IMR-90 (cell line): ENCODE measurements at regions not wholly inside any gene's neighbourhood (a gene's known extent, or its start where the extent isn't known, plus 50 kb on each side); places are given as distances from the start of the nearest gene placed in this dataset.
A peak's percentile ranks its signal among the peaks of the same experiment; 100 is the strongest.

Experiments
- ATAC-seq: fragments of 200-7000 bp; cut with Tn5 transposase; 2 replicates; pipeline ENCODE4 v1.9.1; 2020; ENCODE audit warnings: low read depth, mild to moderate bottlenecking, moderate library complexity
- BruUV-seq: library from RNA; stranded (reverse); fragments of 400-500 nt; replicated peaks from 2 replicates; lab custom pipeline; 2021; lab: Mats Ljungman, UMichigan
- CTCF ChIA-PET: fragments of 300-600 bp; formaldehyde crosslinking; extraction: SDS; loops from one replicate; lab custom pipeline; 2021; ENCODE audit warnings: antibody characterized with exemption; lab: Yijun Ruan, JAX
- POLR2A ChIA-PET: fragments of 300-600 bp; sonication (Branson Sonifier 250); formaldehyde crosslinking; loops from one replicate; lab custom pipeline; 2022; ENCODE audit warnings: antibody characterized with exemption; ENCODE audit not compliant: unreplicated experiment; lab: Charles Lee
- DNase-seq: peaks from one replicate; pipeline ENCODE4 v3.0.0; 2013
- H2AFZ ChIP-seq: replicated peaks from 2 replicates; pipeline ENCODE3; 2013; ENCODE audit warnings: low read length, mild to moderate bottlenecking; ENCODE audit not compliant: poor library complexity
- H2AK5ac ChIP-seq: 2 replicates; pipeline ENCODE4 v1.6.1; 2013; ENCODE audit warnings: low read depth, low read length, inconsistent platforms
- H2AK9ac ChIP-seq: replicated peaks from 2 replicates; pipeline ENCODE3; 2013; ENCODE audit warnings: mild to moderate bottlenecking, low read depth, low read length, moderate library complexity; ENCODE audit not compliant: poor library complexity
- H2BK120ac ChIP-seq: 2 replicates; pipeline ENCODE4 v1.6.1; 2013; ENCODE audit warnings: low read depth, low read length, inconsistent platforms
- H2BK15ac ChIP-seq: 3 replicates; pipeline ENCODE4 v1.6.1; 2013; ENCODE audit warnings: low read depth, low read length, inconsistent platforms
- H2BK20ac ChIP-seq: 2 replicates; pipeline ENCODE4 v1.6.1; 2013; ENCODE audit warnings: low read depth, mild to moderate bottlenecking, inconsistent platforms, low read length, moderate library complexity
- H2BK5ac ChIP-seq: 2 replicates; pipeline ENCODE4 v1.6.1; 2013; ENCODE audit warnings: mild to moderate bottlenecking, low read depth, low read length, inconsistent platforms; ENCODE audit not compliant: poor library complexity, severe bottlenecking
- H3K14ac ChIP-seq: replicated peaks from 2 replicates; pipeline ENCODE4 v1.6.1; 2013; ENCODE audit warnings: low read depth, low read length, inconsistent platforms
- H3K18ac ChIP-seq: 2 replicates; pipeline ENCODE4 v1.6.1; 2013; ENCODE audit warnings: low read depth, low read length, control low read depth
- H3K23ac ChIP-seq: 2 replicates; pipeline ENCODE4 v1.6.1; 2013; ENCODE audit warnings: low read depth, low read length, inconsistent platforms
- H3K27ac ChIP-seq: 2 replicates; pipeline ENCODE4 v1.5.1; 2013; ENCODE audit warnings: mild to moderate bottlenecking, control low read depth, low read length; ENCODE audit not compliant: insufficient read depth
- H3K27me3 ChIP-seq: 2 replicates; pipeline ENCODE4 v1.6.1; 2013; ENCODE audit warnings: low read length; ENCODE audit not compliant: control insufficient read depth, insufficient read depth
- H3K36me3 ChIP-seq: 2 replicates; pipeline ENCODE4 v1.6.1; 2013; ENCODE audit warnings: low read length, mixed read lengths; ENCODE audit not compliant: control insufficient read depth, insufficient read depth
- H3K4ac ChIP-seq: 2 replicates; pipeline ENCODE4 v1.6.1; 2013; ENCODE audit warnings: low read depth, low read length, inconsistent platforms
- H3K4me1 ChIP-seq: 2 replicates; pipeline ENCODE4 v1.6.1; 2013; ENCODE audit warnings: low read length, mixed read lengths; ENCODE audit not compliant: control insufficient read depth, insufficient read depth
- H3K4me2 ChIP-seq: 2 replicates; pipeline ENCODE4 v1.6.1; 2013; ENCODE audit warnings: low read depth, mild to moderate bottlenecking, control low read depth, low read length, moderate library complexity
- H3K4me3 ChIP-seq: 2 replicates; pipeline ENCODE4 v1.5.1; 2013; ENCODE audit warnings: low read depth, mild to moderate bottlenecking, control low read depth, low read length, moderate library complexity; ENCODE audit not compliant: insufficient read depth
- H3K56ac ChIP-seq: 2 replicates; pipeline ENCODE4 v1.6.1; 2013; ENCODE audit warnings: low read length, inconsistent platforms; ENCODE audit not compliant: insufficient read depth; ENCODE audit errors: extremely low read depth
- H3K79me1 ChIP-seq, 2 experiments: 2 replicates each; pipeline ENCODE4 v1.6.1; 2013; ENCODE audit warnings: low read length in 2 of 2, inconsistent platforms in 1 of 2, low read depth in 1 of 2
- H3K9ac ChIP-seq: 2 replicates; pipeline ENCODE4 v1.6.1; 2013; ENCODE audit warnings: low read depth, low read length, control low read depth
- H3K9me1 ChIP-seq: 2 replicates; pipeline ENCODE4 v1.6.1; 2013; ENCODE audit warnings: low read length, inconsistent platforms; ENCODE audit not compliant: insufficient read depth
- H3K9me3 ChIP-seq: 2 replicates; pipeline ENCODE4 v1.6.1; 2013; ENCODE audit warnings: low read length; ENCODE audit not compliant: control insufficient read depth, insufficient read depth
- H4K20me1 ChIP-seq: 2 replicates; pipeline ENCODE4 v1.6.1; 2013; ENCODE audit warnings: low read length, inconsistent platforms; ENCODE audit not compliant: insufficient read depth
- H4K5ac ChIP-seq: 2 replicates; pipeline ENCODE4 v1.6.1; 2013; ENCODE audit warnings: mild to moderate bottlenecking, low read depth, low read length, control low read depth
- H4K8ac ChIP-seq, 2 experiments: 2 replicates each; pipeline ENCODE4 v1.6.1; 2013; ENCODE audit warnings: low read depth in 2 of 2, low read length in 2 of 2, control low read depth in 1 of 2, inconsistent platforms in 1 of 2
- H4K91ac ChIP-seq: 2 replicates; pipeline ENCODE4 v1.6.1; 2013; ENCODE audit warnings: low read depth, low read length, inconsistent platforms; ENCODE audit not compliant: insufficient read depth
- NFE2L2 ChIP-seq: fragments of 150-350 bp; IDR thresholded peaks from 2 replicates; pipeline ENCODE4 v1.6.1; 2016; ENCODE audit warnings: low read depth, mild to moderate bottlenecking, low read length
- dilution Hi-C: fragments of 300-500 bp; cut with HindIII; formaldehyde crosslinking; loops from one replicate; pipeline ENCODE4 v1.14.3; 2018; ENCODE audit warnings: low sequenced_read_pairs; ENCODE audit not compliant: unreplicated experiment
- in situ Hi-C: fragments of 300-500 bp; cut with MboI; formaldehyde crosslinking; loops from 3 replicates; pipeline ENCODE4 v1.14.3; 2019; ENCODE audit warnings: low sequenced_read_pairs, inconsistent platforms, mixed read lengths
- intact Hi-C: fragments of 100-400 bp; cut with micrococcal nuclease; formaldehyde crosslinking; loops from 2 replicates; pipeline ENCODE4 v1.10.0; 2022

DNA sequence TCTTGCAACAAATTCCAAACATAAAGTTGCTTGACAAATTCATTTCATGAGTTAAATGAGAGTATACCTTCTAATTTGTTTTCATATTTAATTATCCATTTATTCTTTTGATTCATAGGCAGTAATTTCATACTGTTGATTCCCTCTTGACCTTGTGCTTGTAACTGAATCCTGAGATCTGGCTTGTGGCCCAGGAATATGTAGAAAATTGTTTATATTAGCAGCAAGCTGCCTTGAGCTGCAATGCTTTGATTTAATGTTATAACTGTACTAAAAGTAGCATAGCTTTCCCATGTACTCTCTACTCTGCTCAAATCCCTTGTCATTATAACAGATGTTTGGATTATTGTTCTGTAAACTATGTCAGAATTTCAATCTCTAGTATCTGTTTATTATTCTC lies 780.7 kb downstream of the NR2F1-AS1 start:
- ChIA-PET CTCF (interaction anchor here (1.0 kb wide), 1 partner anchor 11 kb away, joined by 4 read pairs; no protein-coding TSS in a partner anchor), POLR2A (no interaction called here)
- in situ Hi-C loops (no loop called here), dilution Hi-C loops (no loop called here), intact Hi-C loops (no loop called here)
- H4K5ac ChIP-seq, result no peak overlapping the region
- H2AK9ac ChIP-seq, result no peak overlapping the region
- H2BK15ac ChIP-seq, result no peak overlapping the region
- no peak overlapping the region for H3K14ac ChIP-seq
- H3K27me3 ChIP-seq, result no peaks in the 10 kb centered on the region
- H3K4ac ChIP-seq, result no peak overlapping the region
- ATAC-seq (peak; percentile 97), DNase-seq (peak; percentile 89)
- no peak overlapping the region for H3K9ac ChIP-seq
- H2AFZ ChIP-seq, result no peak overlapping the region
- H3K79me1 ChIP-seq, result no peaks in the 10 kb centered on the region
- no peak overlapping the region for H3K56ac ChIP-seq
- no peak for TF ChIP-seq NFE2L2
- H2BK20ac ChIP-seq, result no peak overlapping the region
- H3K23ac ChIP-seq, result no peak overlapping the region
- no peak overlapping the region for H3K4me3 ChIP-seq
- no peaks in the 10 kb centered on the region for H4K20me1 ChIP-seq
- no peak overlapping the region for H2BK5ac ChIP-seq
- no peaks in the 10 kb centered on the region for H3K4me1 ChIP-seq
- H2BK120ac ChIP-seq, result no peak overlapping the region
- no peaks in the 10 kb centered on the region for H3K36me3 ChIP-seq
- H3K18ac ChIP-seq, result no peak overlapping the region
- no peaks in the 10 kb centered on the region for H3K9me1 ChIP-seq
- no peak overlapping the region for H3K4me2 ChIP-seq
- H4K8ac ChIP-seq, result no peak overlapping the region
- no peak overlapping the region for H4K91ac ChIP-seq
- peaks cover 4% of the 10 kb centered on the region; the same call in 1 of the 2 replicates for H3K9me3 ChIP-seq
- no TSS peak for BruUV-seq
- H2AK5ac ChIP-seq, result no peak overlapping the region
- no peak overlapping the region for H3K27ac ChIP-seq
